ENCODE measurements at regions not wholly inside any gene's neighbourhood (a gene's known extent, or its start where the extent isn't known, plus 50 kb on each side); places are given as distances from the start of the nearest gene placed in this dataset.
A peak's percentile ranks its signal among the peaks of the same experiment; 100 is the strongest.
"Not testable (repeated sequence)": the region's sequence is repeated elsewhere in the genome, so short reads cannot be mapped to it uniquely, and the experiment has no call there.

DNA sequence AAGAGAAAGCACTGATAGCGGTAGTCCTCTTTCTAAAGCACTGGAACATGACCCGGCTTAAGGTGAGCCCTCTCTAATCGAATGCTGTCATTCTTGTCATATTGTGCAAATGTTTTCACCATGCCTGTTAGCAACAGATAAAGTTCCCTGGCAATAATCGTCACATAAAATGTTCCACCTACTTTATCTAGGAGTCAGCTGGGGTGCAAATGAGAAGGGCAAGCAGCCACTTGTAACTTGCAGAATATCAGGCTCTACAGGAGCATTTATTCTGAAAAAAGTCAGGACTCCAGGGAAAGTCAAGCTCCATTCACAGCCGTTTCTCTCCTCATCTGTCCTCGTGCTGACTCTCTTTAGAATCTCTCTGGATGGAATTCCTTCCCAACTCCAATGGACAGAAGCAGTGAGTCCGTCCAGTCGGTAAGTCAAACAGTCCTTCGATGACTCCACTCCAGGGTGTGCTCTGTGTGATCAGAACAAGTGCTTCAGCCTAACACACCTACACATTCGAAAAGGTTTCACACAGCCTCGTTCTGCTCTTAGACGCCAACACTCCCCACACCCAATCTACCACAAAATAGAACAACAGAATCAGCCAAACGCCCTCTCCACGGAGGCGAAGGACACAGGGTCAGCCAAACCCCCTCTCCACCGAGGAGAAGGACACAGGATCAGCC is 101.7 kb upstream of the FRG1 start:
- Histone ChIP-seq H3K36me3 (no peaks in the 10 kb centered on the region), H3K27ac (no peak overlapping the region), H3K27me3 (no peaks in the 10 kb centered on the region), H3K4me1 (no peaks in the 10 kb centered on the region), H3K9me3 (no peaks in the 10 kb centered on the region), H3K4me3 (no peak overlapping the region)
- intact Hi-C loops (cut with DNase I; ENCODE audit: low total_unique reads): no loop called here
- TF ChIP-seq, protein P1, sequence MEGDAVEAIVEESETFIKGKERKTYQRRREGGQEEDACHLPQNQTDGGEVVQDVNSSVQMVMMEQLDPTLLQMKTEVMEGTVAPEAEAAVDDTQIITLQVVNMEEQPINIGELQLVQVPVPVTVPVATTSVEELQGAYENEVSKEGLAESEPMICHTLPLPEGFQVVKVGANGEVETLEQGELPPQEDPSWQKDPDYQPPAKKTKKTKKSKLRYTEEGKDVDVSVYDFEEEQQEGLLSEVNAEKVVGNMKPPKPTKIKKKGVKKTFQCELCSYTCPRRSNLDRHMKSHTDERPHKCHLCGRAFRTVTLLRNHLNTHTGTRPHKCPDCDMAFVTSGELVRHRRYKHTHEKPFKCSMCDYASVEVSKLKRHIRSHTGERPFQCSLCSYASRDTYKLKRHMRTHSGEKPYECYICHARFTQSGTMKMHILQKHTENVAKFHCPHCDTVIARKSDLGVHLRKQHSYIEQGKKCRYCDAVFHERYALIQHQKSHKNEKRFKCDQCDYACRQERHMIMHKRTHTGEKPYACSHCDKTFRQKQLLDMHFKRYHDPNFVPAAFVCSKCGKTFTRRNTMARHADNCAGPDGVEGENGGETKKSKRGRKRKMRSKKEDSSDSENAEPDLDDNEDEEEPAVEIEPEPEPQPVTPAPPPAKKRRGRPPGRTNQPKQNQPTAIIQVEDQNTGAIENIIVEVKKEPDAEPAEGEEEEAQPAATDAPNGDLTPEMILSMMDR (IDR thresholded peaks at IDR 0.05): no peak
- TF ChIP-seq POLR2A (IDR thresholded peaks at IDR 0.05): no peak
- no peak for DNase-seq

- H3K27ac ChIP-seq: no peak overlapping the region
- no peak for DNase-seq
- H3K4me1 ChIP-seq: no peaks in the 10 kb centered on the region
- no peak overlapping the region for H3K4me3 ChIP-seq
- no peaks in the 10 kb centered on the region for H3K27me3 ChIP-seq
- intact Hi-C loops (cut with DNase I; ENCODE audit: low total_unique reads): no loop called here
- H3K9me3 ChIP-seq: no peaks in the 10 kb centered on the region
- TF ChIP-seq, protein P1 (IDR thresholded peaks at IDR 0.05): no peak
- no peak for TF ChIP-seq POLR2A (IDR thresholded peaks at IDR 0.05)
- H3K36me3 ChIP-seq: no peaks in the 10 kb centered on the region
Measured at GRCh38 chr4:189840356-189840755, 100.3 kb upstream of the FRG1 start.

DNA sequence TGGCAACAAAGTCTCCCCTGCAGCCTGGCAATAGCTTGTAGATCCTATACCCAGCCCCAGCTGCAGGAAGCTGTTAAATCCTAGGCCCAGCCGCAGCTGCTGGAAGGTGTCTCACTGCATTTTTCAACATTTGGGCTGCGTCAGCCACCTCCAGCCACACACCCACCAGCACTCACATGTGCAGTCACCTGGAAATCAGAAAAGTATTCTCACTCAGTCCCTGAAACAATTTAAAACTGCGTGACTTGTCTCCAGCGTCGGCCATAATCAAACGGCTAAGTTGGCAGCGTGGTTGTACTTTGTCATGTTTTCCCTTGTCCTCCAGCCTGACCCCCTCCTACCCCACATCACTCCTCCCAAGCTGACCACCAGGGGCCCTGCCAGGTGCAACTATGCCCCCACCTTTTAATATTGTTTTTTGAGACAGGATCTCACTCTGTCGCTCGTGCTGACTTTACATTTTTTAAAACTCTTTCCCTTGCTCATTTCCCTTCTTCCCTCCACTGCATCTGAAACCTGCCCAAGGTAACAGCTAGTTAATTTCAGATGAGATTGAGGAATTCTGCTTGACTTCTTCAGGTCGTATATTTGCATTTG is 97.2 kb upstream of the FRG1 start:
- H3K36me3 ChIP-seq: no peaks in the 10 kb centered on the region
- intact Hi-C loops (cut with DNase I; ENCODE audit: low total_unique reads): no loop called here
- H3K4me1 ChIP-seq: no peaks in the 10 kb centered on the region
- H3K9me3 ChIP-seq: no peaks in the 10 kb centered on the region
- H3K27me3 ChIP-seq: no peaks in the 10 kb centered on the region
- DNase-seq: no peak
- no peak overlapping the region for H3K4me3 ChIP-seq
- no peak for TF ChIP-seq POLR2A (IDR thresholded peaks at IDR 0.05)
- TF ChIP-seq, protein P1 (IDR thresholded peaks at IDR 0.05): no peak
- no peak overlapping the region for H3K27ac ChIP-seq

- DNase-seq: no peak
- Histone ChIP-seq H3K36me3 (no peaks in the 10 kb centered on the region), H3K4me3 (no peak overlapping the region), H3K27me3 (no peaks in the 10 kb centered on the region), H3K4me1 (no peaks in the 10 kb centered on the region), H3K9me3 (no peaks in the 10 kb centered on the region), H3K27ac (no peak overlapping the region)
- intact Hi-C loops (cut with DNase I; ENCODE audit: low total_unique reads): no loop called here
- TF ChIP-seq, protein P1 (IDR thresholded peaks at IDR 0.05): no peak
- no peak for TF ChIP-seq POLR2A (IDR thresholded peaks at IDR 0.05)
Measured at GRCh38 chr4:189845145-189845846, 95.4 kb upstream of the FRG1 start.

DNA sequence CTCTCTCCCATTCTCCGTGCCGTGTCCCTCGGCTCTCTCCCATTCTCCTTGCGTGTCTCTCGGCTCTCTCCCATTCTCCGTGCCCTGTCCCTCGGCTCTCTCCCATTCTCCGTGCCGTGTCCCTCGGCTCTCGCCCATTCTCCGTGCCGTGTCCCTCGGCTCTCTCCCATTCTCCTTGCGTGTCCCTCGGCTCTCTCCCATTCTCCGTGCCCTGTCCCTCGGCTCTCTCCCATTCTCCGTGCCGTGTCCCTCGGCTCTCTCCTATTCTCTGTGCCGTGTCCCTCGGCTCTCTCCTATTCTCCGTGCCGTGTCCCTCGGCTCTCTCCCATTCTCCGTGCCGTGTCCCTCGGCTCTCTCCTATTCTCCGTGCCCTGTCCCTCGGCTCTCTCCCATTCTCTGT is 94.6 kb upstream of the FRG1 start:
- H3K36me3 ChIP-seq; DNase-seq; H3K9me3 ChIP-seq; H3K4me1 ChIP-seq; H3K4me3 ChIP-seq; intact Hi-C loops (cut with DNase I; ENCODE audit: low total_unique reads); H3K27ac ChIP-seq; H3K27me3 ChIP-seq: not testable (repeated sequence)

GRCh38 chr4:189846608-189847007 is 94.1 kb upstream of the FRG1 start:
- H3K27ac ChIP-seq; H3K27me3 ChIP-seq; H3K4me3 ChIP-seq; H3K4me1 ChIP-seq; H3K36me3 ChIP-seq; H3K9me3 ChIP-seq; intact Hi-C loops (cut with DNase I; ENCODE audit: low total_unique reads): not testable (repeated sequence)
- peak in 1 of 2 donors; percentile 20 for DNase-seq

DNA sequence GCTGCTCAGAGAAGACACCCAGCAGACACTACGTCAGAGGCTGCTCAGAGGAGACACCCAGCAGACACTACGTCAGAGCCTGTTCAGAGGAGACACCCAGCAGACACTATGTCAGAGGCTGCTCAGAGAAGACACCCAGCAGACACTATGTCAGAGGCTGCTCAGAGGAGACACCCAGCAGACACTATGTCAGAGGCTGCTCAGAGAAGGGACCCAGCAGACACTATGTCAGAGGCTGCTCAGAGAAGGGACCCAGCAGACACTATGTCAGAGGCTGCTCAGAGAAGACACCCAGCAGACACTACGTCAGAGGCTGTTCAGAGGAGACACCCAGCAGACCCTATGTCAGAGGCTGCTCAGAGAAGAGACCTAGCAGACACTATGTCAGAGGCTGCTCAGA is 92.0 kb upstream of the FRG1 start:
- intact Hi-C loops (cut with DNase I; ENCODE audit: low total_unique reads); H3K36me3 ChIP-seq; H3K9me3 ChIP-seq; H3K4me1 ChIP-seq; H3K27ac ChIP-seq; DNase-seq; H3K27me3 ChIP-seq; H3K4me3 ChIP-seq: not testable (repeated sequence)
